ENCODE measurements at regions not wholly inside any gene's neighbourhood (a gene's known extent, or its start where the extent isn't known, plus 50 kb on each side); places are given as distances from the start of the nearest gene placed in this dataset.

DNA sequence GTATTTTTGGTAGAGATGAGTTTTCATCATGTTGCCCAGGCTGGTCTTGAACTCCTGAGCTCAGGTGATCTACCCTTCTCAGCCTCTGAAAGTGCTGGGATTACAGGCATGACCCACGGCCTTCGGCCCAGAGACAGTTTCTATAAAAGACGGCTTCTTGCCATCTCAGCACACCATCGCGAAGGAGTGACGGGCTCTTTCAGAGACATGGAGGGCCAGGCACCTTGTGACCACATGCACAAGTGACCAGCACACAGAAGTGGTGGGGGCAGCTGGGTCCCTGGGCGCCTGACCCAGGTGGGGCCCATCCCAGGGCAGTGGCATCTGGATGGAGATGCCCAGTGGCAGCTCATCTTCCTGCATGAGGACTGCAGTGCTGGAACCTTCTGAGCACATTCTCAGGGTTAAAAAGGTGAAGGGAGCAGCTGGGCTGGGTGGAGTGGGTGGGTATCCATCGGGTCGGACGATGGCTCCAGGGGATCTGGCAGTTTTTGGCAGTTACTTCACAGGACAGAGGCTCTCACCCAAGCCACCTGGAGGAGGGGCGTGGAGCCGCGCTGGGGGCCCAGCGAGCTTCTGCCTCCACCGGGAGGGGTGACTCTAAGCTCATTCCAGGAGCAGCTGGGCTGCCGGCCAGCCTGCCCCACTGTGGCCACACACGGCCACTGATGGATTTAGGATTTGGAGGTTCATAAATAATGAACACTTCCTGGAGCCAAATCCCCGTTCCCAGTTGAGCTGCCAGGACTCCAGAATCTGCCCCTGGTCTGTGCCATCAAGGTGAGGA, 373.0 kb downstream of the CTTN start:
- Histone ChIP-seq H2AFZ (ENCODE audit: low read depth, low read length) (no peak overlapping the region), H3K36me3 (ENCODE audit: insufficient read depth, low read length) (no peaks in the 10 kb centered on the region), H3K9ac (ENCODE audit: low read length) (no peak overlapping the region), H3K27ac (ENCODE audit: low read depth, low read length) (no peak overlapping the region), H3K4me1 (ENCODE audit: insufficient read depth, low read length) (no peaks in the 10 kb centered on the region), H3K4me3 (ENCODE audit: insufficient read depth, low read depth, low read length) (no peak overlapping the region), H3K4me2 (ENCODE audit: low read length) (no peak overlapping the region), H3K79me2 (ENCODE audit: insufficient read depth, low read length) (no peaks in the 10 kb centered on the region), H4K20me1 (ENCODE audit: insufficient read depth, low read length) (no peaks in the 10 kb centered on the region), H3K9me3 (ENCODE audit: insufficient read depth, low read depth, low read length) (no peaks in the 10 kb centered on the region), H3K27me3 (ENCODE audit: insufficient read depth, low read length) (peaks cover 3% of the 10 kb centered on the region)
- H3K27ac Mint-ChIP-seq (ENCODE audit: unreplicated experiment) = no peak overlapping the region
- no peaks in the 10 kb centered on the region for H3K27me3 Mint-ChIP-seq (ENCODE audit: low read depth, unreplicated experiment)
- DNase-seq (ENCODE audit: low read depth) = no peak
- peaks cover 6% of the 10 kb centered on the region for H3K36me3 Mint-ChIP-seq (ENCODE audit: low read depth, unreplicated experiment)
- peaks cover 17% of the 10 kb centered on the region for H3K9me3 Mint-ChIP-seq (ENCODE audit: unreplicated experiment)
- H3K4me1 Mint-ChIP-seq (ENCODE audit: low read depth, unreplicated experiment) = no peaks in the 10 kb centered on the region
- no peak for TF ChIP-seq EZH2 (IDR thresholded peaks at IDR 0.05; ENCODE audit: insufficient read depth, low read length)
- FAIRE-seq = no peak
- H3K4me3 Mint-ChIP-seq (ENCODE audit: unreplicated experiment) = no peak overlapping the region

DNA sequence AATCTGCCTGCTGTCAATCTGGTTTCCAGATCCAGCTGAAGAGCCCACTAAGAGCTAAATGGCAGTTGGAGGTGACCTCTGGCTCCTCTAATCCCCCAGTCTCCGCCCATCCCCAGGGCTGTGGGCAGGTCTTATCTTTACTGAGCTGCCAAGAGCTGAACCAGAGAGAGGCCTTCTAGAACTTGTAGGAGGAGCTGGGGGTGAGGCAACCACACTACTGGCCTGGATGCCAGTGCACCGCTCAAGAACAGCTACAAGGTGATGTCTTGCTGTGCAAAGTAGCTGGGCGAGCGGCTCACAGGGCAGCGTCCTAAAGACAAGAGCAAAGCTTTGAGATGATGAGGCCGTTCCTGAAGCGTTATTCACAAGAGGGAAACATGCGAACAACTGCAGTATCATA, 374.6 kb downstream of the CTTN start:
- H3K4me3 ChIP-seq (ENCODE audit: insufficient read depth, low read depth, low read length) = no peak overlapping the region
- Mint-ChIP-seq H3K27me3 (ENCODE audit: low read depth, unreplicated experiment) (peaks cover 10% of the 10 kb centered on the region), H3K36me3 (ENCODE audit: low read depth, unreplicated experiment) (peaks cover 3% of the 10 kb centered on the region), H3K4me1 (ENCODE audit: low read depth, unreplicated experiment) (no peaks in the 10 kb centered on the region), H3K27ac (ENCODE audit: unreplicated experiment) (no peak overlapping the region), H3K9me3 (ENCODE audit: unreplicated experiment) (peaks cover 8% of the 10 kb centered on the region), H3K4me3 (ENCODE audit: unreplicated experiment) (no peak overlapping the region)
- H3K27me3 ChIP-seq (ENCODE audit: insufficient read depth, low read length) = peaks cover 3% of the 10 kb centered on the region
- H3K79me2 ChIP-seq (ENCODE audit: insufficient read depth, low read length) = no peaks in the 10 kb centered on the region
- peaks cover 2% of the 10 kb centered on the region for H3K9me3 ChIP-seq (ENCODE audit: insufficient read depth, low read depth, low read length)
- DNase-seq (ENCODE audit: low read depth) (no peak), FAIRE-seq (no peak)
- no peak overlapping the region for H3K27ac ChIP-seq (ENCODE audit: low read depth, low read length)
- no peak overlapping the region for H3K4me2 ChIP-seq (ENCODE audit: low read length)
- no peaks in the 10 kb centered on the region for H3K36me3 ChIP-seq (ENCODE audit: insufficient read depth, low read length)
- H2AFZ ChIP-seq (ENCODE audit: low read depth, low read length) = no peak overlapping the region
- H3K9ac ChIP-seq (ENCODE audit: low read length) = no peak overlapping the region
- no peaks in the 10 kb centered on the region for H3K4me1 ChIP-seq (ENCODE audit: insufficient read depth, low read length)
- no peak for TF ChIP-seq EZH2 (IDR thresholded peaks at IDR 0.05; ENCODE audit: insufficient read depth, low read length)
- no peaks in the 10 kb centered on the region for H4K20me1 ChIP-seq (ENCODE audit: insufficient read depth, low read length)

DNA sequence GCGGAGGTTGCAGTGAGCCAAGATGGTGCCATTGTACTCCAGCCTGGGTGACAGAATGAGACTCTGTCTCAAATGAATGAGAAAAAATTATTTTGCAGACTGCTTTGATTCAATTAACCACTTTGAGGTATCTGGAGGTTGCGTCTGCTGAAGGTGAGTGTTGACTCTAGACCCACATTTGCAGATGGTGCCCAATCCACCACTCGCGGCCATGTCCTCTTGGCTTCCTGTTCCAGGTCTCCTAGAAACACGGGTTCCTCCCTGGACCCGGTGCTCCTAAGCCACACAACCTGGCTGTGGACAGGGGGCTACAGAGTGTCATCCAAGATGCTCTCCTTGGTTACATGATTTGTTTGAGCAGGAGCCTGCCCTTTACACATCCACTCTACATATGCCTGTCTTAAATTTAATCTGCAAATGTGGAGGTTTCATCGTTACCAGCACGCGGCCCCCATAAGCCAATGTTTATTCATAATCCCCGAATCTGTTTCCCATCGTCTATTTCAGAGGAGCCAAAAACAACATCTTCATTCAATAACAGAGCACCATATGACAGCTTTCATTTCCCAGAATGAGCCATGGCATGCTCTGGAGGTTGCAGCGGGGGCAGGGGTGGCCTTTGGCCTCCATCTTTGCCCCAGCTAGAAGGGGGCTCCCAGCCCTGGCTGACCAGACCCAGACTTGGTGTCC, 377.2 kb downstream of the CTTN start:
- Mint-ChIP-seq H3K4me3 (ENCODE audit: unreplicated experiment) (no peak overlapping the region), H3K9me3 (ENCODE audit: unreplicated experiment) (peaks cover 8% of the 10 kb centered on the region), H3K27ac (ENCODE audit: unreplicated experiment) (no peak overlapping the region), H3K36me3 (ENCODE audit: low read depth, unreplicated experiment) (no peaks in the 10 kb centered on the region), H3K27me3 (ENCODE audit: low read depth, unreplicated experiment) (peaks cover 25% of the 10 kb centered on the region), H3K4me1 (ENCODE audit: low read depth, unreplicated experiment) (no peaks in the 10 kb centered on the region)
- Histone ChIP-seq H4K20me1 (ENCODE audit: insufficient read depth, low read length) (no peaks in the 10 kb centered on the region), H3K4me2 (ENCODE audit: low read length) (no peak overlapping the region), H3K4me1 (ENCODE audit: insufficient read depth, low read length) (no peaks in the 10 kb centered on the region), H3K36me3 (ENCODE audit: insufficient read depth, low read length) (no peaks in the 10 kb centered on the region), H3K27me3 (ENCODE audit: insufficient read depth, low read length) (peaks cover 3% of the 10 kb centered on the region), H3K9ac (ENCODE audit: low read length) (no peak overlapping the region), H3K27ac (ENCODE audit: low read depth, low read length) (no peak overlapping the region), H3K4me3 (ENCODE audit: insufficient read depth, low read depth, low read length) (no peak overlapping the region), H2AFZ (ENCODE audit: low read depth, low read length) (no peak overlapping the region), H3K9me3 (ENCODE audit: insufficient read depth, low read depth, low read length) (peaks cover 2% of the 10 kb centered on the region), H3K79me2 (ENCODE audit: insufficient read depth, low read length) (no peaks in the 10 kb centered on the region)
- no peak for DNase-seq (ENCODE audit: low read depth)
- no peak for TF ChIP-seq EZH2 (IDR thresholded peaks at IDR 0.05; ENCODE audit: insufficient read depth, low read length)
- TF ChIP-seq, protein P1, sequence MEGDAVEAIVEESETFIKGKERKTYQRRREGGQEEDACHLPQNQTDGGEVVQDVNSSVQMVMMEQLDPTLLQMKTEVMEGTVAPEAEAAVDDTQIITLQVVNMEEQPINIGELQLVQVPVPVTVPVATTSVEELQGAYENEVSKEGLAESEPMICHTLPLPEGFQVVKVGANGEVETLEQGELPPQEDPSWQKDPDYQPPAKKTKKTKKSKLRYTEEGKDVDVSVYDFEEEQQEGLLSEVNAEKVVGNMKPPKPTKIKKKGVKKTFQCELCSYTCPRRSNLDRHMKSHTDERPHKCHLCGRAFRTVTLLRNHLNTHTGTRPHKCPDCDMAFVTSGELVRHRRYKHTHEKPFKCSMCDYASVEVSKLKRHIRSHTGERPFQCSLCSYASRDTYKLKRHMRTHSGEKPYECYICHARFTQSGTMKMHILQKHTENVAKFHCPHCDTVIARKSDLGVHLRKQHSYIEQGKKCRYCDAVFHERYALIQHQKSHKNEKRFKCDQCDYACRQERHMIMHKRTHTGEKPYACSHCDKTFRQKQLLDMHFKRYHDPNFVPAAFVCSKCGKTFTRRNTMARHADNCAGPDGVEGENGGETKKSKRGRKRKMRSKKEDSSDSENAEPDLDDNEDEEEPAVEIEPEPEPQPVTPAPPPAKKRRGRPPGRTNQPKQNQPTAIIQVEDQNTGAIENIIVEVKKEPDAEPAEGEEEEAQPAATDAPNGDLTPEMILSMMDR (IDR thresholded peaks at IDR 0.05; ENCODE audit: insufficient read depth, low read depth, low read length) = no peak
- no peak for FAIRE-seq
